DND-41 (cell line): ENCODE measurements at regions not wholly inside any gene's neighbourhood (a gene's known extent, or its start where the extent isn't known, plus 50 kb on each side); places are given as distances from the start of the nearest gene placed in this dataset.

Source experiments
- EZH2 ChIP-seq: IDR thresholded peaks from 3 replicates; pipeline ENCODE4 v1.6.1; 2012; ENCODE audit warnings: borderline replicate concordance, low read depth, mild to moderate bottlenecking, moderate library complexity, low read length, inconsistent platforms; ENCODE audit not compliant: severe bottlenecking
- TF ChIP-seq, protein P1 (sequence below): IDR thresholded peaks from 2 replicates; pipeline ENCODE4 v1.5.1; 2012; ENCODE audit warnings: borderline replicate concordance, low read length, moderate library complexity, mild to moderate bottlenecking; ENCODE audit not compliant: poor library complexity, severe bottlenecking; ENCODE audit errors: extremely low read depth

DNA sequence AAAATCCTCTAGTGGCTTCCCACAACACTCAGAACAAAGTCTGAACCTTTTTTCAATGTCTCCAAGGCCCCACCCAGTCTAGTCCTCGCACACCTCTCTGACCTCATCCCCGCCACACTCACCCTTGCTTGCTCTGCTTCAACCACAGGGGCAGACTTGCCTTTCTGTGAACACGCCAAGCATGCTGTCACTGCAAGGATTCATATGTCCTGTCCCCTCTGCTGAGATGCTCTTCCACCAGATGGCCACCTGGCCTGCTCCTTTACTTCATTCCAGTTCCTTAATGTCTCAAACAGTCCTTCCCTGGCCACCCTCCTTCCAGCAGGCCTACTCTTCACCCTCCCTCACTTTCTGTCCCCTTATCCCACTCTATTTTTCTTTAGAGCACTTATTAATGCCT is 60.6 kb upstream of the ARHGAP20 start:
- TF ChIP-seq, protein P1, sequence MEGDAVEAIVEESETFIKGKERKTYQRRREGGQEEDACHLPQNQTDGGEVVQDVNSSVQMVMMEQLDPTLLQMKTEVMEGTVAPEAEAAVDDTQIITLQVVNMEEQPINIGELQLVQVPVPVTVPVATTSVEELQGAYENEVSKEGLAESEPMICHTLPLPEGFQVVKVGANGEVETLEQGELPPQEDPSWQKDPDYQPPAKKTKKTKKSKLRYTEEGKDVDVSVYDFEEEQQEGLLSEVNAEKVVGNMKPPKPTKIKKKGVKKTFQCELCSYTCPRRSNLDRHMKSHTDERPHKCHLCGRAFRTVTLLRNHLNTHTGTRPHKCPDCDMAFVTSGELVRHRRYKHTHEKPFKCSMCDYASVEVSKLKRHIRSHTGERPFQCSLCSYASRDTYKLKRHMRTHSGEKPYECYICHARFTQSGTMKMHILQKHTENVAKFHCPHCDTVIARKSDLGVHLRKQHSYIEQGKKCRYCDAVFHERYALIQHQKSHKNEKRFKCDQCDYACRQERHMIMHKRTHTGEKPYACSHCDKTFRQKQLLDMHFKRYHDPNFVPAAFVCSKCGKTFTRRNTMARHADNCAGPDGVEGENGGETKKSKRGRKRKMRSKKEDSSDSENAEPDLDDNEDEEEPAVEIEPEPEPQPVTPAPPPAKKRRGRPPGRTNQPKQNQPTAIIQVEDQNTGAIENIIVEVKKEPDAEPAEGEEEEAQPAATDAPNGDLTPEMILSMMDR = no peak
- TF ChIP-seq EZH2 = no peak
